Right lobe of liver (tissue), 6 donors: ENCODE measurements at regions not wholly inside any gene's neighbourhood (a gene's known extent, or its start where the extent isn't known, plus 50 kb on each side); places are given as distances from the start of the nearest gene placed in this dataset.

ENCODE experiments used
- ATAC-seq, 4 donors: fragments of 200-7000 bp; cut with Tn5 transposase; one replicate each; pipeline ENCODE4 v1.9.1; 2020; ENCODE audit warnings: mild to moderate bottlenecking in 4 of 4, moderate library complexity in 4 of 4
- DNase-seq, 3 donors: peaks; one replicate each; pipeline ENCODE4 v3.0.0-alpha.2; 2020
- H3K27ac ChIP-seq, 3 donors: fragments of 200-600 bp; one replicate each; pipeline ENCODE4 v1.8.0; 2022
- H3K27me3 ChIP-seq, 2 donors: fragments of 200-600 bp; one replicate each; pipeline ENCODE4 v1.8.0; 2022
- H3K36me3 ChIP-seq, 4 donors: fragments of 200-600 bp; sonication (generic) in 1 of 4; one replicate each; pipeline versions ENCODE4 v1.5.1 to v1.8.0; 2017 to 2022; ENCODE audit warnings: control low read depth in 1 of 4
- H3K4me1 ChIP-seq, 4 donors: fragments of 200-600 bp; sonication (generic) in 1 of 4; one replicate each; pipeline versions ENCODE4 v1.5.1 to v1.8.0; 2017 to 2022; ENCODE audit warnings: control low read depth in 1 of 4
- H3K4me3 ChIP-seq, 3 donors: fragments of 200-600 bp; one replicate each; pipeline ENCODE4 v1.8.0; 2022
- H3K9me3 ChIP-seq, 4 donors: fragments of 200-600 bp; sonication (generic) in 1 of 4; one replicate each; pipeline versions ENCODE4 v1.5.1 to v1.8.0; 2017 to 2022; ENCODE audit warnings: control low read depth in 1 of 4
- CTCF ChIP-seq, 4 donors: fragments of 200-600 bp in 3 of 4; fragments of 450-650 bp in 1 of 4; IDR thresholded peaks; one replicate each; pipeline versions ENCODE4 v1.5.1 to v1.8.0; 2016 to 2022; ENCODE audit warnings: antibody characterized with exemption in 4 of 4, mild to moderate bottlenecking in 2 of 4
- POLR2A ChIP-seq: fragments of 450-650 bp; IDR thresholded peaks from one replicate; pipeline ENCODE4 v1.6.1; 2017; ENCODE audit warnings: antibody characterized with exemption, mild to moderate bottlenecking
- WGBS: methylation state at CpG from one replicate; pipeline ENCODE4 v1.1.6; 2018; ENCODE audit warnings: low coverage, low lambda C conversion rate; ENCODE audit not compliant: insufficient coverage; ENCODE audit errors: missing lambda C conversion rate; 5-methylcytosine and 5-hydroxymethylcytosine counted together
- intact Hi-C, 2 donors: fragments of 100-400 bp; cut with DNase I; formaldehyde crosslinking; loops; one replicate each; pipeline versions ENCODE4 v1.11.2 to v1.14.1; 2022
- donor health status: DM: no; HTN: yes; CAD: no.
- donor health status: DM: no; HTN: no; CAD: no.
- donor health status: DM: no; HTN: no; CAD: no.
- donor health status: DM: no; HTN: yes; CAD: no.
- donor health status: DM: no; HTN: yes; CAD: no.

DNA sequence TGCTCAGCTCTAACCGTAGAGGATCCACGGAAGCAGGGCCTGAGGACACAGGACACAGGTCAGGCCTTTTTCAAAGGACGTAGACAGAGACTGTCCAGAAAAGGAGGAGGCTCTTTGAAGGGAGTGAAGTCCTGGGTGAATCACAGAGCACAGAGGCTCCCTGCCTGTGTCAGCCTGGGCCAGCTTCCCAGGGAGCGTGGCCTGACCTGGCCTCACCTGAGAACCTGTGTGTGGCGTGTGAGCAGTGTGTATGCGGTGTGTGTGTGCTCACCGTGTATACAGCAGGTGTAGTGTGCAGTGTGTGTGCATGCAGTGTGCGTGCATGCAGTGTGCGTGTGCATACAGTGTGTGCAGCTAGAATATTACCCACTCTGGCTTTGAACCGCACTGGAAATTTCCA, 56.0 kb upstream of the FNDC1 start:
- H3K27ac ChIP-seq = no peak overlapping the region
- H3K9me3 ChIP-seq = no peaks in the 10 kb centered on the region
- 91% methylated on average over 4 of the region's 10 CpGs for WGBS
- DNase-seq (no peak), ATAC-seq (no peak)
- no peak for TF ChIP-seq CTCF (IDR thresholded peaks at IDR 0.05)
- no peak for TF ChIP-seq POLR2A
- no peak overlapping the region for H3K4me3 ChIP-seq
- no peaks in the 10 kb centered on the region for H3K27me3 ChIP-seq
- intact Hi-C loops = no loop called here
- no peaks in the 10 kb centered on the region for H3K36me3 ChIP-seq
- no peaks in the 10 kb centered on the region for H3K4me1 ChIP-seq

- H3K27me3 ChIP-seq = no peaks in the 10 kb centered on the region
- no peak overlapping the region for H3K27ac ChIP-seq
- no peak overlapping the region for H3K4me3 ChIP-seq
- DNase-seq (no peak), ATAC-seq (no peak)
- H3K36me3 ChIP-seq = no peaks in the 10 kb centered on the region
- no peaks in the 10 kb centered on the region for H3K9me3 ChIP-seq
- intact Hi-C loops = no loop called here
- WGBS = 86% methylated on average over 8 of the region's 9 CpGs
- no peak for TF ChIP-seq POLR2A
- no peak for TF ChIP-seq CTCF (IDR thresholded peaks at IDR 0.05)
- H3K4me1 ChIP-seq = no peaks in the 10 kb centered on the region
Observed at GRCh38 chr6:159112714-159113113, 56.5 kb upstream of the FNDC1 start.

GRCh38 chr6:159110748-159111147, 58.5 kb upstream of the FNDC1 start:
- Histone ChIP-seq H3K9me3 (no peaks in the 10 kb centered on the region), H3K4me1 (no peaks in the 10 kb centered on the region), H3K4me3 (no peak overlapping the region), H3K27me3 (no peaks in the 10 kb centered on the region), H3K27ac (no peak overlapping the region), H3K36me3 (no peaks in the 10 kb centered on the region)
- no peak for TF ChIP-seq POLR2A
- no peak for TF ChIP-seq CTCF (IDR thresholded peaks at IDR 0.05)
- ATAC-seq (no peak), DNase-seq (no peak)
- intact Hi-C loops = no loop called here

- ATAC-seq (peak in 3 of 4 donors; percentile 41 to 46 (median 43)), DNase-seq (no peak)
- no peak overlapping the region for H3K4me3 ChIP-seq
- TF ChIP-seq CTCF (IDR thresholded peaks at IDR 0.05) (peak; percentile 33 to 51 (median 46)), POLR2A (no peak)
- intact Hi-C loops = no loop called here
- H3K27me3 ChIP-seq = no peaks in the 10 kb centered on the region
- no peaks in the 10 kb centered on the region for H3K36me3 ChIP-seq
- H3K9me3 ChIP-seq = no peaks in the 10 kb centered on the region
- no peak overlapping the region for H3K27ac ChIP-seq
- no peaks in the 10 kb centered on the region for H3K4me1 ChIP-seq
- WGBS = 32% methylated on average over 3 of the region's 3 CpGs
Observed at GRCh38 chr6:159110013-159110412, 59.2 kb upstream of the FNDC1 start.

GRCh38 chr6:159109391-159109790, 59.8 kb upstream of the FNDC1 start:
- TF ChIP-seq CTCF (IDR thresholded peaks at IDR 0.05) (no peak), POLR2A (no peak)
- H3K27me3 ChIP-seq = no peaks in the 10 kb centered on the region
- DNase-seq (no peak), ATAC-seq (no peak)
- no peaks in the 10 kb centered on the region for H3K4me1 ChIP-seq
- intact Hi-C loops = no loop called here
- H3K36me3 ChIP-seq = no peaks in the 10 kb centered on the region
- no peak overlapping the region for H3K27ac ChIP-seq
- no peaks in the 10 kb centered on the region for H3K9me3 ChIP-seq
- H3K4me3 ChIP-seq = no peak overlapping the region
- WGBS = 22% methylated on average over 1 of the region's 1 CpG
